HG02763 (cell line): ENCODE measurements at regions not wholly inside any gene's neighbourhood (a gene's known extent, or its start where the extent isn't known, plus 50 kb on each side); places are given as distances from the start of the nearest gene placed in this dataset.

Source experiments
- ATAC-seq: cut with Tn5 transposase; IDR thresholded peaks from one replicate; pipeline ENCODE4 v1.9.1; 2021; ENCODE audit warnings: mild to moderate bottlenecking, moderate library complexity; ENCODE audit not compliant: unreplicated experiment

GRCh38 chr6:79777713-79778579 lies 146.8 kb downstream of the SH3BGRL2 start:
- peak; percentile 87 for ATAC-seq

GRCh38 chr6:79776076-79776475 lies 144.9 kb downstream of the SH3BGRL2 start:
- ATAC-seq, result no peak

- ATAC-seq, result no peak
Observed at GRCh38 chr6:79775222-79775621, 144.1 kb downstream of the SH3BGRL2 start.

GRCh38 chr6:79764747-79765146 lies 133.6 kb downstream of the SH3BGRL2 start:
- ATAC-seq, result no peak

- no peak for ATAC-seq
Observed at GRCh38 chr6:79763301-79763700, 132.2 kb downstream of the SH3BGRL2 start.

- no peak for ATAC-seq
Observed at GRCh38 chr6:79762370-79762769, 131.2 kb downstream of the SH3BGRL2 start.

GRCh38 chr6:79756496-79756895 lies 125.4 kb downstream of the SH3BGRL2 start:
- ATAC-seq, result no peak

- ATAC-seq, result no peak
Observed at GRCh38 chr6:79755967-79756366, 124.8 kb downstream of the SH3BGRL2 start.
